PC-3 (cell line): ENCODE measurements at regions not wholly inside any gene's neighbourhood (a gene's known extent, or its start where the extent isn't known, plus 50 kb on each side); places are given as distances from the start of the nearest gene placed in this dataset.

Experiments
- ATAC-seq: fragments of 200-7000 bp; cut with Tn5 transposase; 2 replicates; pipeline ENCODE4 v1.9.1; 2020; ENCODE audit warnings: mild to moderate bottlenecking, moderate library complexity
- BruUV-seq: library from RNA; stranded (reverse); fragments of 400-500 nt; replicated peaks from 2 replicates; lab custom pipeline; 2021; lab: Mats Ljungman, UMichigan
- CTCF ChIA-PET: fragments of 300-600 bp; sonication (Branson Sonifier 250); formaldehyde crosslinking; loops from one replicate; lab custom pipeline; 2022; ENCODE audit warnings: antibody characterized with exemption; lab: Charles Lee
- POLR2A ChIA-PET: fragments of 300-600 bp; sonication (Branson Sonifier 250); formaldehyde crosslinking; loops from one replicate; lab custom pipeline; 2022; ENCODE audit warnings: antibody characterized with exemption; ENCODE audit not compliant: unreplicated experiment; lab: Charles Lee
- DNase-seq: peaks from one replicate; pipeline ENCODE4 v3.0.0-alpha.2; 2015
- H2AFZ ChIP-seq: fragments of 300-600 bp; sonication (generic); 2 replicates; pipeline ENCODE4 v1.6.0; 2016; ENCODE audit warnings: antibody characterized with exemption, low read length
- H3F3A ChIP-seq: fragments of 300-600 bp; sonication (generic); one replicate; pipeline ENCODE4 v1.6.0; 2017; ENCODE audit warnings: antibody characterized with exemption, low read length, control low read depth, mild to moderate bottlenecking; ENCODE audit not compliant: unreplicated experiment
- H3K27ac ChIP-seq: fragments of 300-600 bp; sonication (generic); 2 replicates; pipeline ENCODE4 v1.5.1; 2016; ENCODE audit warnings: mild to moderate bottlenecking, low read length
- H3K27me3 ChIP-seq: fragments of 300-600 bp; sonication (generic); 2 replicates; pipeline ENCODE4 v1.6.1; 2016; ENCODE audit warnings: low read length, mixed read lengths
- H3K36me3 ChIP-seq: fragments of 300-600 bp; sonication (generic); 2 replicates; pipeline ENCODE4 v1.6.1; 2016; ENCODE audit warnings: low read depth, mixed run types, low read length, mixed read lengths
- H3K4me1 ChIP-seq: fragments of 300-600 bp; sonication (generic); 2 replicates; pipeline ENCODE4 v1.5.1; 2016; ENCODE audit warnings: low read length; ENCODE audit not compliant: insufficient read depth
- H3K4me2 ChIP-seq: fragments of 300-600 bp; sonication (generic); 2 replicates; pipeline ENCODE4 v1.6.0; 2016; ENCODE audit warnings: low read length
- H3K4me3 ChIP-seq: fragments of 300-600 bp; sonication (generic); 2 replicates; pipeline ENCODE4 v1.5.1; 2016; ENCODE audit warnings: mild to moderate bottlenecking, low read length, mixed read lengths
- H3K79me2 ChIP-seq: fragments of 300-600 bp; sonication (generic); 2 replicates; pipeline ENCODE4 v1.6.1; 2017; ENCODE audit warnings: low read length, mixed read lengths
- H3K9ac ChIP-seq: fragments of 300-600 bp; sonication (generic); 2 replicates; pipeline ENCODE4 v1.6.0; 2016; ENCODE audit warnings: mild to moderate bottlenecking, low read length
- H3K9me2 ChIP-seq: fragments of 300-600 bp; sonication (generic); replicated peaks from 2 replicates; pipeline ENCODE4 v1.6.1; 2016; ENCODE audit warnings: mixed run types, low read length, mixed read lengths
- H3K9me3 ChIP-seq: fragments of 300-600 bp; sonication (generic); 2 replicates; pipeline ENCODE4 v1.6.1; 2016; ENCODE audit warnings: low read length, mixed read lengths
- H4K20me1 ChIP-seq: fragments of 300-600 bp; sonication (generic); 2 replicates; pipeline ENCODE4 v1.6.1; 2016; ENCODE audit warnings: low read length, mixed read lengths
- EZH2 ChIP-seq: fragments of 300-600 bp; sonication (generic); IDR thresholded peaks from one replicate; pipeline ENCODE4 v1.6.1; 2017; ENCODE audit warnings: antibody characterized with exemption, mild to moderate bottlenecking, low read length; ENCODE audit not compliant: unreplicated experiment
- EZH2phosphoT487 ChIP-seq: fragments of 300-600 bp; sonication (generic); IDR thresholded peaks from 2 replicates; pipeline ENCODE4 v1.6.1; 2018; ENCODE audit warnings: mild to moderate bottlenecking, antibody characterized with exemption, low read length, borderline replicate concordance
- intact Hi-C: fragments of 100-400 bp; cut with micrococcal nuclease; formaldehyde crosslinking; loops from 2 replicates; pipeline ENCODE4 v1.9.0; 2023
- TF ChIP-seq, protein P1 (sequence below): fragments of 300-600 bp; sonication (generic); conservative IDR thresholded peaks from 2 replicates; pipeline ENCODE4 v1.5.1; 2017; ENCODE audit warnings: antibody characterized with exemption, low read depth, mild to moderate bottlenecking, low read length

DNA sequence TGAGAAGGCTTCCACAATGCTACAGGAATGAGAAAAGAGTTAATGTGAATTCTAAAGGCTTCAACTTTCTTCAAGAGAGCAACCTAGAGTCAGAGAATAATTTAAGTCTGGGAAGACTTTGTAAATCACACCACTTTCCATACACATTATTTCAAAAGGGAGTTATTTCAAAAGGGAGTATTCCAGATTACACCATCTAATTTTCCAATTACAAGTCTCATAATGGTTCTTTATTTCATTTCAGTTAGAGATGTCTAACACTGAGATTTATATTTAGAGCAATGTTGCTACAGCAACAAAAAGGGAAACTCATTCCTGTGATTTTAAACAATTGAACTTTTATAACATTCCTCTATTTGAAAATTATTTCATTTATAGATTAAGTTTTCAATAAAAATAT, 98.8 kb upstream of the DST start:
- ChIA-PET CTCF (no interaction called here), POLR2A (no interaction called here)
- H3K27me3 ChIP-seq = no peaks in the 10 kb centered on the region
- DNase-seq = no peak
- H3K4me2 ChIP-seq = peak overlapping the region; percentile 18; the same call in 1 of the 2 replicates
- H3K79me2 ChIP-seq = peaks cover 41% of the 10 kb centered on the region
- no TSS peak for BruUV-seq
- no peak overlapping the region for H3K4me3 ChIP-seq
- no peak overlapping the region for H3K9ac ChIP-seq
- no peaks in the 10 kb centered on the region for H4K20me1 ChIP-seq
- H3F3A ChIP-seq = no peaks in the 10 kb centered on the region
- intact Hi-C loops = no loop called here
- H2AFZ ChIP-seq = no peak overlapping the region
- no peaks in the 10 kb centered on the region for H3K9me3 ChIP-seq
- TF ChIP-seq EZH2 = no peak
- TF ChIP-seq, protein P1, sequence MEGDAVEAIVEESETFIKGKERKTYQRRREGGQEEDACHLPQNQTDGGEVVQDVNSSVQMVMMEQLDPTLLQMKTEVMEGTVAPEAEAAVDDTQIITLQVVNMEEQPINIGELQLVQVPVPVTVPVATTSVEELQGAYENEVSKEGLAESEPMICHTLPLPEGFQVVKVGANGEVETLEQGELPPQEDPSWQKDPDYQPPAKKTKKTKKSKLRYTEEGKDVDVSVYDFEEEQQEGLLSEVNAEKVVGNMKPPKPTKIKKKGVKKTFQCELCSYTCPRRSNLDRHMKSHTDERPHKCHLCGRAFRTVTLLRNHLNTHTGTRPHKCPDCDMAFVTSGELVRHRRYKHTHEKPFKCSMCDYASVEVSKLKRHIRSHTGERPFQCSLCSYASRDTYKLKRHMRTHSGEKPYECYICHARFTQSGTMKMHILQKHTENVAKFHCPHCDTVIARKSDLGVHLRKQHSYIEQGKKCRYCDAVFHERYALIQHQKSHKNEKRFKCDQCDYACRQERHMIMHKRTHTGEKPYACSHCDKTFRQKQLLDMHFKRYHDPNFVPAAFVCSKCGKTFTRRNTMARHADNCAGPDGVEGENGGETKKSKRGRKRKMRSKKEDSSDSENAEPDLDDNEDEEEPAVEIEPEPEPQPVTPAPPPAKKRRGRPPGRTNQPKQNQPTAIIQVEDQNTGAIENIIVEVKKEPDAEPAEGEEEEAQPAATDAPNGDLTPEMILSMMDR = no peak
- no peak for TF ChIP-seq EZH2phosphoT487
- H3K9me2 ChIP-seq = no peaks in the 10 kb centered on the region
- H3K27ac ChIP-seq = no peak overlapping the region
- H3K4me1 ChIP-seq = peaks cover 17% of the 10 kb centered on the region
- H3K36me3 ChIP-seq = no peaks in the 10 kb centered on the region
- no peak for ATAC-seq

DNA sequence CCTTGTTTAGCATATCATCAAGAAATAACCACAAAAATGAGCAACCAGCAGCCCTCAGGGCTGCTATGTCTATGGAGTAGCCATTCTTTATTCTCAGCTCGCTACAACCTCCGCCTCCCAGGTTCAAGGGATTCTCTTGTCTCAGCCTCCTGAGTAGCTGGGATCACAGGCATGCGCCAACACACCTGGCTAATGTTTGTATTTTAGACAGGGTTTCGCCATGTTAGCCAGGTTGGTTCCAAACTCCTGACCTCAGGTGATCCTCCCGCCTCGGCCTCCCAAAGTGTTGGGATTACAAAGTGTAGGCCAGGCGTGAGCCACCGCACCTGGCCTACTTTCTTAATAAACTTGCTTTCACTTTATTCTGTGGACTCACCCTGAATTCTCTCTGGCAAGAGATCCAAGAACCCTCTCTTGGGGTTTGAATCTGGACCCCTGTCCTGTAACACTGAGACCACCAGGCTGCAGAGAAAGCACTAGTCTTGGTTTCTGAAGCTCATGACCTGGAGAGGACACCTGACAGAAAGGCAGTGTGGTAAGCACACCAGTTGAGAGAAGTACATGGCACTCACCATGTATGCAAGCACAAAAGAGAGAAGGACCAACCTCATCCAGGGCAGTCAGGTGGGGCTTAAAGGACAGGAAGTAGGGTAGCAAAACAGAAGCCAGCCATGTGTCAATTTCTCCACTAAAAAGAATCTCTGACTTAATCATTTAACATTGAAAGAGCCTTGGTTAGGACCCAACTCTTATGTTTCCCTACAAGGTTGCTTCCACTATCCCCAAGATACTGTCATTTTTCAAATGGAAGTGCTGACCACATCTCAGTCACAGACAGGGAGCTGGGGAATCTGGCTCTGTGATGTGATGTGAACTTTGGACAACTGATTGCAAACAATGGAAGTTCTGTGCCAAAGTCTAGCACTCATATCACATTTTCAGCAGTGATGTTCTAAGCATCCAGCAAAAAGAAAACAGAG, 97.4 kb upstream of the DST start:
- H3K27ac ChIP-seq = no peak overlapping the region
- H3K79me2 ChIP-seq = peaks cover 44% of the 10 kb centered on the region
- no TSS peak for BruUV-seq
- H3K4me2 ChIP-seq = no peak overlapping the region
- H3K36me3 ChIP-seq = no peaks in the 10 kb centered on the region
- no peaks in the 10 kb centered on the region for H3K27me3 ChIP-seq
- H4K20me1 ChIP-seq = no peaks in the 10 kb centered on the region
- no peaks in the 10 kb centered on the region for H3K9me3 ChIP-seq
- CTCF ChIA-PET = no interaction called here
- no peak overlapping the region for H2AFZ ChIP-seq
- DNase-seq = no peak
- TF ChIP-seq, protein P1 = no peak
- no peak for TF ChIP-seq EZH2phosphoT487
- no peak overlapping the region for H3K4me3 ChIP-seq
- H3K4me1 ChIP-seq = peaks cover 17% of the 10 kb centered on the region
- intact Hi-C loops = no loop called here
- H3K9ac ChIP-seq = no peak overlapping the region
- H3F3A ChIP-seq = no peaks in the 10 kb centered on the region
- ATAC-seq = no peak
- POLR2A ChIA-PET = no interaction called here
- H3K9me2 ChIP-seq = no peaks in the 10 kb centered on the region

DNA sequence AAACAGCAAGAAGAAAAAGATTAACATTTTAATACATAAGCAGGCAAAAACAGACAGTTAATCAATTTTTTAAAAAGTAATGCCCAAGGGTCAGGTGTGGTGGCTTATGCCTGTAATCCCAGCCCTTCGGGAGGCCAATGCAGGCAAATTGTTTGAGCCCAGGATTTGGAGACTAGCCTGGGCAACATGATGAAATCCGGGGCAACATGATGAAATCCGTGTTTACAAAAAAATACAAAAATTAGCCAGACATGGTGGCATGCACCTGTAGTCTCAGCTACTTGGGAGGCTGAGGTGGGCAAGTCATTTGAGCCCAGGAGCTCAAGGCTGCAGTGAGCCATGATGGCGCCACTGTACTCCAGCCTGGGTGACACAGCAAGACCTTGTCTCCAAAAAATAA, 94.1 kb upstream of the DST start:
- Histone ChIP-seq H3F3A (no peaks in the 10 kb centered on the region), H3K4me2 (no peak overlapping the region), H3K36me3 (no peaks in the 10 kb centered on the region), H3K27me3 (no peaks in the 10 kb centered on the region), H2AFZ (no peak overlapping the region), H4K20me1 (no peaks in the 10 kb centered on the region), H3K9me3 (no peaks in the 10 kb centered on the region), H3K27ac (no peak overlapping the region), H3K4me3 (no peak overlapping the region), H3K9me2 (no peaks in the 10 kb centered on the region), H3K79me2 (peaks cover 36% of the 10 kb centered on the region), H3K9ac (no peak overlapping the region), H3K4me1 (peaks cover 18% of the 10 kb centered on the region)
- TF ChIP-seq, protein P1 = no peak
- TF ChIP-seq EZH2 = no peak
- no peak for TF ChIP-seq EZH2phosphoT487
- ChIA-PET POLR2A (no interaction called here), CTCF (no interaction called here)
- no TSS peak for BruUV-seq
- intact Hi-C loops = no loop called here
- DNase-seq = no peak
- no peak for ATAC-seq
